ENCODE measurements at regions not wholly inside any gene's neighbourhood (a gene's known extent, or its start where the extent isn't known, plus 50 kb on each side); places are given as distances from the start of the nearest gene placed in this dataset.
A peak's percentile ranks its signal among the peaks of the same experiment; 100 is the strongest.

DNA sequence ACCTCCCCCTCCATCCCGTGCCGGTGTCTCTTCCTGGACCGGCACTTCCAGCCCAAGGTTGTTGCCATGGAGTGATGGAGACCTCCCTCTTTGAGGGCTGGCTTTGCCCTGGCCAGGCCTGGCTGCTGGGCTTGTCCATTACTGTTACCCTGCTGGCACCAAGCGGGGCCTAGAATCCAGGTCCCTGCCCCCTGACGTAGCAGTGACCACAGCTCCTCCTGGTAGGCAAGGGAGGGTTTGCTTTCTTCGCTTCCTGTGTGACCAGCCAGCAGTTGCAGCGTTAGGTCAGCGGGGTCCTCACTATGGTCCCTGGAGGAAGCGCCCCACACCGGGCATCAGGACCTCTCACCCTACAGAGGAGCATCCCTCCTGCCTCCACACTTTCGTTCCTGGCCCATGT, 146.7 kb upstream of the COL5A1 start:
- Histone ChIP-seq H3K27me3 (no peaks in the 10 kb centered on the region), H3K27ac (no peak overlapping the region), H3K4me1 (peaks cover 6% of the 10 kb centered on the region), H3K4me3 (no peak overlapping the region), H3K9me3 (no peaks in the 10 kb centered on the region), H3K36me3 (no peaks in the 10 kb centered on the region)
- no peak for ATAC-seq
- no peak for TF ChIP-seq CTCF (IDR thresholded peaks at IDR 0.05)
- peak; percentile 33 for DNase-seq
- intact Hi-C loops (cut with DNase I), result no loop called here

DNA sequence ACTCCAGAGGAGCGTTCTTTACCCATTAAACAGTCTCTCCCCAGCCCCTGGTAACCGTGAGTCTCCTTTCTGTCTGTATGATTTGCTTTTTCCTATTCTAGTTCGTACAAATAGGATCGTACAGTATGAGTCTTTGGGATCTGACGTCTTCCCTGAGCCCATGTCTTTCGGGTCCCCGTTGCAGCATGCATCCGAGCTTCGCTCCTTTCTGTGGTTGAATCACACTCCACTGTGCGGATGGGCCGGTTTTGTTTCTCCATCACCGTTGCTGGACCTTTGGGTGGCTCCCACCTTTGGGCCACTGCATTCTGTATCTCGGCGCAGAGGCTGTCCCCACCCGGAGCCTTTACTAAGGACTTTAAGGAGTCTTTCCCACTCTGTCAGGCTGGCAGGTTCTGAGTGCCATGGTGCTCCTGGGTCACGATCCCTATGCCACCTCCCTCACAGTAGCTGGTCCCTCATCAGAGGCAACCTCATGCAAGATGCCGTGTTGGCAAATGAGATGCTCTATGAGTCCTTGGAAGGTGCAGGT, 145.7 kb upstream of the COL5A1 start:
- Histone ChIP-seq H3K4me1 (peaks cover 6% of the 10 kb centered on the region), H3K36me3 (no peaks in the 10 kb centered on the region), H3K27ac (no peak overlapping the region), H3K4me3 (no peak overlapping the region), H3K9me3 (no peaks in the 10 kb centered on the region), H3K27me3 (peaks cover 1% of the 10 kb centered on the region)
- ATAC-seq (no peak), DNase-seq (peak; percentile 33)
- TF ChIP-seq CTCF (IDR thresholded peaks at IDR 0.05), result no peak
- intact Hi-C loops (cut with DNase I), result no loop called here

DNA sequence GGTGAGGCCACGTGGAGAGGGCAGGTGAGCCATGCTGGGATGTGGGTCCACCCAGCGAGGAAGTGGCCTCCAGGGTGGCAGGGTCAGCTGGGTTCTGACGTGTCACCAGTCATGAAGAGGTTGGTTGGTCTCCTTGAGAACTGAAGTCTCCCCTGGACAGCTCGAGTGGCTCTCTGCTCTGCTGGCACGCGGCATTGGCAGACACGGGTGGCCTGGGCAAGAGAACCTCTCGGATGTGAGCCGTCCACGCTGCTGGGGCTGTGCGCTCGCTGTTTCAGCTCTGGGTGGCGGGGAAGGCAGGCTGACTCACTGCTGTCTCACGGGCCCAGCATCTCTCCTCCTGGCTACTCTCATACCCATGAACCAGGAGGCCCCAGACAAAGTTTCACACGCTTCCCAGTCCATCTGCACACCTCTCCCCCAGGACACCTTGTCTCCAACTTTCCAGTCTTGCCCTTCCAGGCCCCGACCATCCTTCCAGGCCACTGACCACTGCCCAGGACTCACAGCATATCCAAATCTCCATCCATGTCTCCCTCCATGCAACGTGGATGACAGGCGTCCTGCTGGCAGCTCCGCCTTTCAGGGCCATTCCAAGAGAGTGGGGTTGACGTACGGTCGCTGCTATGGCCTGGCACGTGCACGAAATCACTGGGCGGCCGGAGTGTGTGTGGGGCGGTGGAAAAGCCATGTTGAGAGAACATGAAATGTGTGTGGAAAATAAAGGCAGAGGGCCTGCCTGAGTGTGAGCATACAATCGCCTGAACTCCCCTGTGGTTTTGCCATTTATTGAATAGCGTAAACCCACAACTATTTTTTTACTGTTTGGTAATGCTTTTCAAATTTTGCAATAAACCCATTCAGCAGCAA, 145.0 kb upstream of the COL5A1 start:
- H3K4me1 ChIP-seq, result peaks cover 5% of the 10 kb centered on the region
- no peak for TF ChIP-seq CTCF (IDR thresholded peaks at IDR 0.05)
- ATAC-seq, result no peak
- intact Hi-C loops (cut with DNase I), result no loop called here
- H3K27ac ChIP-seq, result no peak overlapping the region
- H3K36me3 ChIP-seq, result no peaks in the 10 kb centered on the region
- H3K9me3 ChIP-seq, result no peaks in the 10 kb centered on the region
- H3K4me3 ChIP-seq, result no peak overlapping the region
- H3K27me3 ChIP-seq, result peaks cover 8% of the 10 kb centered on the region
- peak; percentile 58 for DNase-seq

- Histone ChIP-seq H3K4me1 (no peaks in the 10 kb centered on the region), H3K4me3 (no peak overlapping the region), H3K27me3 (peaks cover 16% of the 10 kb centered on the region), H3K27ac (no peak overlapping the region), H3K36me3 (no peaks in the 10 kb centered on the region), H3K9me3 (no peaks in the 10 kb centered on the region)
- DNase-seq (no peak), ATAC-seq (no peak)
- no peak for TF ChIP-seq CTCF (IDR thresholded peaks at IDR 0.05)
- intact Hi-C loops (cut with DNase I), result no loop called here
Observed at GRCh38 chr9:134497283-134497860, 144.2 kb upstream of the COL5A1 start.

- Histone ChIP-seq H3K27me3 (peaks cover 22% of the 10 kb centered on the region), H3K27ac (no peak overlapping the region)
- intact Hi-C loops (cut with DNase I), result no loop called here
Observed at GRCh38 chr9:134498814-134499166, 142.8 kb upstream of the COL5A1 start.

More at GRCh38 chr9:134498814-134499166, 142.8 kb upstream of the COL5A1 start:
- DNase-seq (no peak), ATAC-seq (no peak)
- TF ChIP-seq CTCF (IDR thresholded peaks at IDR 0.05), result no peak
- Histone ChIP-seq H3K4me1 (no peaks in the 10 kb centered on the region), H3K4me3 (no peak overlapping the region), H3K36me3 (no peaks in the 10 kb centered on the region), H3K9me3 (no peaks in the 10 kb centered on the region)
